ENCODE measurements at regions not wholly inside any gene's neighbourhood (a gene's known extent, or its start where the extent isn't known, plus 50 kb on each side); places are given as distances from the start of the nearest gene placed in this dataset.

DNA sequence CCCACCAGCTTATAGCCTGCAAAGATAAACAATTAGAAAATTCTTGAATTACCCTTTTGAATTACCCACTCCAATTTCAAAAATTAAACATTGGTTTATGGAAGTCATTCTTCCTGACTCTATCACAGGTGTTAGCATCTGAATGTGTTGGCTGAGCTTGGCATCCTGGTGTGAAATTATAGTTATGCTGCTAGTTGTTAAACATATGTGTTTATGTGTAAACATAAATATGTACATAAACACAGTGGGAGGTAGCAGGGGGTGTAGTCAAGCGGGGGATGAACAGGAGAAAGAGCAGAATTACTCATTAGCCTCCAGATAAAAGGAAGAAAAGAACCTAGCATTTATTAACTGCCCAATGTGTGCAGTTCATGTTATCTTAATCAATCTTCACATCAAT lies 530.2 kb downstream of the MCTP2 start:
- TF ChIP-seq, protein P1, sequence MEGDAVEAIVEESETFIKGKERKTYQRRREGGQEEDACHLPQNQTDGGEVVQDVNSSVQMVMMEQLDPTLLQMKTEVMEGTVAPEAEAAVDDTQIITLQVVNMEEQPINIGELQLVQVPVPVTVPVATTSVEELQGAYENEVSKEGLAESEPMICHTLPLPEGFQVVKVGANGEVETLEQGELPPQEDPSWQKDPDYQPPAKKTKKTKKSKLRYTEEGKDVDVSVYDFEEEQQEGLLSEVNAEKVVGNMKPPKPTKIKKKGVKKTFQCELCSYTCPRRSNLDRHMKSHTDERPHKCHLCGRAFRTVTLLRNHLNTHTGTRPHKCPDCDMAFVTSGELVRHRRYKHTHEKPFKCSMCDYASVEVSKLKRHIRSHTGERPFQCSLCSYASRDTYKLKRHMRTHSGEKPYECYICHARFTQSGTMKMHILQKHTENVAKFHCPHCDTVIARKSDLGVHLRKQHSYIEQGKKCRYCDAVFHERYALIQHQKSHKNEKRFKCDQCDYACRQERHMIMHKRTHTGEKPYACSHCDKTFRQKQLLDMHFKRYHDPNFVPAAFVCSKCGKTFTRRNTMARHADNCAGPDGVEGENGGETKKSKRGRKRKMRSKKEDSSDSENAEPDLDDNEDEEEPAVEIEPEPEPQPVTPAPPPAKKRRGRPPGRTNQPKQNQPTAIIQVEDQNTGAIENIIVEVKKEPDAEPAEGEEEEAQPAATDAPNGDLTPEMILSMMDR (IDR thresholded peaks at IDR 0.05): no peak

- TF ChIP-seq, protein P1 (IDR thresholded peaks at IDR 0.05): no peak
Measured at GRCh38 chr15:94769089-94769488, 537.7 kb downstream of the MCTP2 start.

GRCh38 chr15:94770199-94770598 lies 538.8 kb downstream of the MCTP2 start:
- TF ChIP-seq, protein P1 (IDR thresholded peaks at IDR 0.05): no peak

- TF ChIP-seq, protein P1 (IDR thresholded peaks at IDR 0.05): no peak
Measured at GRCh38 chr15:94777037-94777436, 545.7 kb downstream of the MCTP2 start.

DNA sequence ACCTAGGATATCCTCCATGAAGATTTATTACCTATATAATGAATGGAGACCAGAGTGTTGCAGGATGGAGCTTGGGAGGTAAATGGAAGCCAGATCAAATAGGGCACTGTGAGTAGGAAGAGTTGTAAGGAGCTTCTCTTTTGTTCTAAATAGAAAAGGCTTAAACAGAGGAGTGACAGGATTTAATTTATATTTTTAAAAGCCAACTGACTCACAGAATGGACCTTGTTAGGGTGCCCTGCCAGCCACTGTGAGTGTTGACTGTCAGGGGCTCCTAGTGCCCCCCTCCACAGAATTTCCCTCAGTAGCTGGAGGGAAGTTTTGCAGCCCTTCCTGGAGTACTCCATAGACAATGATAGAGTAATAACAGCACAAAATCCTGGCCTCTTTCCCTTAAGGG lies 547.5 kb downstream of the MCTP2 start:
- TF ChIP-seq, protein P1 (IDR thresholded peaks at IDR 0.05): no peak

- TF ChIP-seq, protein P1 (IDR thresholded peaks at IDR 0.05): no peak
Measured at GRCh38 chr15:94780166-94780565, 548.8 kb downstream of the MCTP2 start.

- TF ChIP-seq, protein P1 (IDR thresholded peaks at IDR 0.05): no peak
Measured at GRCh38 chr15:94785091-94785490, 553.7 kb downstream of the MCTP2 start.

GRCh38 chr15:94791008-94791407 lies 559.6 kb downstream of the MCTP2 start:
- TF ChIP-seq, protein P1 (IDR thresholded peaks at IDR 0.05): no peak
